Forelimb muscle (tissue), 1 donor: ENCODE measurements at regions not wholly inside any gene's neighbourhood (a gene's known extent, or its start where the extent isn't known, plus 50 kb on each side); places are given as distances from the start of the nearest gene placed in this dataset.

Experiments
- DNase-seq: peaks from one replicate; pipeline ENCODE4 v3.0.0-alpha.2; 2013; ENCODE audit warnings: low read depth

DNA sequence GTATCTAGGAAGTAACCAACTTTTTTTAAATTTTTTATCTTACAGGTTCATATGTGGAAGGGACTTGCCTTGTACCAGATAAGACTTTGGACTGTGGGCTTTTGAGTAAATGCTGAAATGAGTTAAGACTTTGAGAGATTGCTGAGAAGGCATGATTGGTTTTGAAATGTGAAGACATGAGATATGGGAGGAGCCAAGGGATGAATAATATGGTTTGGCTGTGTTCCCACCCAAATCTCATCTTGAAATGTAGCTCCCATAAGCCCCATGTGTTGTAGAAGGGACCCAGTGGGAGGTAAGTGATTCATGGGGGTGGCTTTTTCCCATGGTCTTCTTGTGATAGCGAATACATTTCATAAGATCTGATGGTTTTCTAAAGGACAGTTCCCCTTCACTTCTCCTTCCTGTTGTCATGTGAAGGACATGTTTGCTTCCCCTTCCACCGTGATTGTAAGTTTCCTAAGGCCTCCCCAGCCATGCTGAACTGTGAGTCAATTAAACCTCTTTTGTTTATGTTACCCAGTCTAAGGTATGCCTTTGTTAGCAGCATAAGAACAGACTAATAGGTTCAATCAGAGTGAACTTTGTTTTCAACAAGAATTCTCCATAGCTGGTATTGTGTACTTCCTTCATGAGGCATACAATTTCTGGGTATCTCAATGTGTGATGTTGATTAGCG lies 535.6 kb upstream of the MEF2C start:
- no peak for DNase-seq

DNA sequence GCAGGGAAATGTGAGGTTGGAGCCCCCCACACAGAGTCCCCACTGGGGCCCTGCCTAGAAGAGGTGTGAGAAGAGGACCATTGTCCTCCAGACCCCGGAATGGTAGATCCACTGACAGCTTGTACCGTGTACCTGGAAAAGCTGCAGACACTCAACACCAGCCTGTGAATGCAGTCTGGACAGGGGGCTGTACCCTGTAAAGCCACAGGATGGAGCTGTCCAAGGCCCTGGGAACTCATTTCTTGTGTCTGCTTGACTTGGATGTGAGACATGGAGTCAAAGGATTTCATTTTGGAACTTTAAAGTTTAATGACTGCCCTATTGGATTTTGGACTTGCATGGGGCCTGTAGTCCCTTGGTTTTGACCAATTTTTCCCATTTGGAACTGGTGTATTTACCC lies 535.0 kb upstream of the MEF2C start:
- DNase-seq: no peak

DNA sequence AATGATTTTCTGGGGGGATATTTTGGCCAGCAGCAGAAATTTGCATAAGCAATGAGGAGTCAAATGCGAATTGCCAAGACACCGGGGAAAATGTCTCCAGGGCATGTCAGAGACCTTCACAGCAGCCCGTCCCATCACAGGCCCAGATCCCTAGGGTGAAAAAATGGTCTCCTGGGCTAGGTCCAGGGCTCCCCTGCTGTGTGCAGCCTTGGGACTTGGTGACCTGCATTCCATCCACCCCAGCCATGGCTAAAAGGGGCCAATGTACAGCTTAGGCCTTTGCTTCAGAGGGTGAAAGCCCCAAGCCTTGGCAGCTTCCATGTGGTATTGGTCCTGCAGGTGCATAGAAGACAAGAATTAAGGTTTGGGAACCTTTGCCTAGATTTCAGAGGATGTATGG lies 534.5 kb upstream of the MEF2C start:
- DNase-seq: no peak

DNA sequence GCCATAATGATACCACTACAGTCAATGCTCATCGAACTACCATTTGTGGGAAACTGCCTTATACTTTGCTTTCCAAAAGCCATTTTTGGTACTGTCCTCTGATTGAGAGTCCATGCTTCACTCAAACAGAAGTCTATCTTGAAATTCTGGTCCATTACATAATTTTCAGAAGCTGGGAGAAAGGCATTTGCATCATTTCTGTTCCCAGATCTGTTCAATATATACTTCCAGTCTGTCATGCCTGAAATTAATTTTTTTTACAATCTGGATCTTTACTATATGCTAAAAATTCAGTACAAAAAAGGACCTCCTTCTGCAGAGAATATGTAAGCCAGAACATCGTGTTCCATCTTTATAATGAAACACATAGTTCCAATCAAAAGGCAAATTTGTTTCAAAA lies 528.9 kb upstream of the MEF2C start:
- DNase-seq: no peak

DNA sequence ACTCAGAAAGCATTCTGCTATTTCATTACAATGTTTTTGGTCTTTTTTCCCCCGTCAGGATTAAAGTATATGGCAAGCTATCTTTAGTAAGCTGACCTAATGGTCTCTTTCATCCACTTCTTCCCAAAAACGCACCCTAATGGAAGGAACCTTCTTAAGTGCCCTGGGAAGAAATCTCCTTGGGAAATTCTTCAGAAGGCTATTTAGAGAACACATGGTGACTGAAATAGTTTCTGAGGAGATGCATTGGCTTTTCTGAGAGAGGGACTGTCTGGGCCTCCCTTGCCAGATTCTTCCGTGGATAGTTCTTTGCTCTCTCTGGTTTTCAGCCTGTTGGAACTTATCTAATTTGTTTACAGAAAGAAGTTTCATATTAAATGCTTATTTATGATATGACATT lies 524.1 kb upstream of the MEF2C start:
- DNase-seq: no peak

DNA sequence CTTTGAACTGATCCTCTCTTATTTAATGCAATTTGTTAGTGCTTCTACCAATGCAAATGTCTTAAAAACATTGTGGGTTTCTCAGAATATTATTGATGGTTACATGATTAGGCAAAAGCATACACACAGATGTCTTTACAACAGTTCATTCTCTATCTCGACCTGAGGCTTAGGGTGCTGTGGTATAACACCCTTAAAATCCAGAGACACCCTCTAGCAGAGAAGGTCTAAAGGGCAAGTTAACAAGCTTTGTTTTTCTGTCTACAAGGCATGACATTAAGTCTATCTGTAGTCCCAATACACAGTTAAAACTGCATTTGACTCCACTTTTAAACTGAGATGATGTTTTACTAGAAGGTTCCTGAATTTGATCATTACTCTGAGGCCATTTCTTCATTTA lies 518.7 kb upstream of the MEF2C start:
- DNase-seq: no peak

DNA sequence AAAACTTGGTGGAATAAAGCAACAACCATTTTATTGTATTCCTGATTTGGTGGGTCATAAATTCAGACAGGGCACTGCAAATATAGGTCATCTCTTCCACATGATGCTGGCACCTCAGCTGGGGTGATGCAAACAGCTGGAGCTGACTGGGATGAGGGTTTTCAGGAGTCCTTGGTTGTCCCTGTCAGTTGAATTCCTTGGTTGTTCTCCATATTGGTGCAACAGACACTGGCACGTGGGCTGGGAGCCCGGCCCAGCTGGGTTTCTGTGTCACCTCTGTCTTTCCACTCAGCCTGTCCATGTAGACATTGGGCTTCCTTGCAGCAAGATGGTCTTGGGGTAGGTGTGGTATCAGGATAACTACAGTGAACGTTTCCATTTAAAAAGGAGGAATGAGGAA lies 518.0 kb upstream of the MEF2C start:
- DNase-seq: no peak

DNA sequence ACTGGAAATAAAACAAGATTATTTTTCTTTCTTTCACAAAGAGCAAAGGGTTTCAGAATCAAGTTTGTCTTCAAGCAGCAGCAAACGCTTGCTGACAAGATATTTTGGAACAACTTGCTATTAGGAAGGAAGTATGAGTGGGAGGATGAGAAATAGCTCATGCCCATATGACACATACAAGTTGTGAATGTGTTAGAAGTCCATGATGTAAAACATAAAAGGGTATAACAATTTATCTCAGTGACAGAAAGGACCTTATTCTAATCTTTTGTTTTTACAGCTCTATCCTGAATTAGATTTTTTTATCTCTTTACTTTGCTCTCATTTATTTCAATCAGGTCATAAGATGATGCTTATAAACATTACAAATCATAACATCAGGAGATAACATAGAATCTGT lies 516.6 kb upstream of the MEF2C start:
- no peak for DNase-seq

DNA sequence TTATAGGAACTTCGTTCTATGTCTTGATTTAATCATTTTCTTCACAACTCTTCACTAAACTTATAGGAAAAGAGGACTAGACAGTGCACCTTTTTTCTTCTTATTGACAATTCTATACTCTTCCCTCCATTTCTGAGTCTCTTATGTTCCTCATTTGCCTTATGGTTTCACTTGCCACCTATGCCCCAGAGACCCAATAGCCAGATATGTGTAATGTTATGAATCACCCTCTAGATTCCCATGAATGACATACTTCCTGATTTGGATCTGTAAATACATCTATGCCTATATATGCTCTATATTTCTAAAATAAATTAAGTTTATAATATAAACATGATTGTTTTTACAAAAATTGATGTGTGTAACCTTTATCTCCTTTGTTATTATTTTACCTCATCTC lies 514.1 kb upstream of the MEF2C start:
- DNase-seq: no peak

DNA sequence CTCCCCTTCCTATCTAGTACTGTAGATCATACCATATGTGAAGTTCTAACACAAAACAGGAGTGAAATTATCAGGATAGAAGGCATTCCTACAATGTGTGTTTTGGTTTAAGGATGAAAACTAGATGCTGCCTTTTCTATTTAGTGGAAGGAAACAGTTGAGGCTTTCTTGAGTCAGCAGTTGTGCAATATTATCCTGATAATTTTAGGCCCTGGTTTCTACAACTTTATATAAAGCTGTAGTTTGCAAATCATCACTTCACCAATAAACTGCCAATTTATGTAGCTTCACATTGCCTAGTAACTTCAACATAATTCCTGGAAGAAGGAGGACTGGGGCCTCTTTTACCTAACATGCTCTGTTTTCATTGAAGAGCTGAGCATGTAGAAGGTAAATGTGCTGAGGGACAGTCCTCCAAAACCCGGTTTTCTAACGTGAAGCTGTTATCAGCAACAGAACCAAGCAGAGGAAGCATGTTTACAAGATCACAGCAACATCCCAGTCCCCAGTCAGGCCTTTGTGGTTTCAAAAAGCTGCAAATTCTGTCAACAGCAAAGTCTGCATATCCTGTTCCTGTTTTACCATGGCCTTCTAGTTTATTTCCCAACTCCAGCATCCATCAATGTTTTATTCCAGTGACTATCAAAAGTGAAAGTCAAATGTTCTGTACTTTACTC lies 513.4 kb upstream of the MEF2C start:
- DNase-seq: peak; percentile 17

DNA sequence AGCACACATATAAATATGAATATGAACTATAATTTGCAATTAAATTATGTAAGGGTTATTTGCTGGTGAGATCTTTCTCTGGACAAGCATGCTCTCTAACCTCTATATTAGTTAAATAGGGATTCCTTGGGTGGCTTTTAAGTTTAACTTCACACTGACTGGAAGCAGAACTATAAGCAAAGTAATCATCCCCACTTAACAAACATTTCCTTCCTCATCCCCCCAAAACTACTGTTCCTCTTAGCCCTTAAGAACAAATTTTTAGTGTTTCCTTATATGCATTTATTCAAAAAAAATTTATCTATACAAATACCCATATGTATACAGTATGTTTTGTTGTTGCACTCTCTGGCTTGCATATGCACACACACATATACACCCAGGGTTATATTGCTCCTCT lies 512.1 kb upstream of the MEF2C start:
- no peak for DNase-seq

DNA sequence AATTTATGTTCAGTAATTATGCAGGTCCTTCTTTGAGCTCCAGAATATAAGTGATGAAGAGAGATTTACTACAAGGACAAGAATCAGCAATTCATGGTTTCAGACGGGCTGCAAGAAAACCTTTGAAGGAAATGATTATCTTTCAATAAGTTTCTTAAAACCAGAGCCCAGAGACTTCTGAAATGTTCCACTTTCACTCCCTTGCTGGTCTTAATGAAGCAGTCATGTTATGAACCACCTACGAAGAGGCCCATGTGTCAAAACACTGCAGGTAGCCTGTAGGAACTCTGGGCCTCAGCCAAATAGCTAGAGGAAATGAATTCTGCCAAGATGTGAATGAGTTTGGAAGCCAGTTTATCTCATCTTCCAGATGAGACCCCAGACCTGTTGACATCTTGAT lies 505.9 kb upstream of the MEF2C start:
- DNase-seq: no peak

DNA sequence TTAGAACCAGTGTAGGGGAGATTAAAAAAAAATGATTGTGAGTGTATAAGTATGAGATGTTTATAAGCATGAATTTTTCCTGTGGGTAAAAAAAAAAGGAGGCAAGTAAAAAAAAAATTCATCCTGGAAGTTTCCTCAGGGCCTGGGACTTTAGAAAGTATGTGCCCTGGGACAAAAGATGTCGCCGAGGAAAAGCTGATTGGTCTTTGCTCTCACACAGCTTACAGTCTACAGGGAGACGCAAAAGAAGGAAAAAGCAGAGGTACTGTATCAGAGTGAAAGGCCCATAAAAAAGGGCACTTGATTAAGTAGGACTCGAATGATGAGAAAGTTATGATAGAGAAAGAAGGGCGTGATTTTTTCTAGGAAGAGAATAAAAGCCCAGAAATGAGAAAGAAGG lies 501.4 kb upstream of the MEF2C start:
- DNase-seq: no peak

DNA sequence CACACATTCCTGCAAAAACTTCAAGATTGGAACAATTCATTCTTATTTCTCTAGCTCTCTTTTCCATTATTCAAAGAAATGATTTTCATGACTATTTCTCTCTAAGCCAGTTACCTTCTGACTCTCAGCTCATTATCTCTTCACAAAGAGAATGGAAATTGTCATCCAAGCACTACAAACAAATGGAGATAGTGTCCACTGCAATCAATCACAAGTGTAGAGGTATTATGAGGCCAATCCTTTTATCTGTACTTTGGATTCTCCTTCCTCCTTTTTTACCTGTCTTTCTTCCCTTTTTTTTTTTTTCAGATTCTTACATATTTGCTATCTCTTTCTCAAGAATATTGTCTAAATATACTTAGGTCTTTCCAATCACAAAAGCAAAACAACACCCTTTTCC lies 497.7 kb upstream of the MEF2C start:
- no peak for DNase-seq

DNA sequence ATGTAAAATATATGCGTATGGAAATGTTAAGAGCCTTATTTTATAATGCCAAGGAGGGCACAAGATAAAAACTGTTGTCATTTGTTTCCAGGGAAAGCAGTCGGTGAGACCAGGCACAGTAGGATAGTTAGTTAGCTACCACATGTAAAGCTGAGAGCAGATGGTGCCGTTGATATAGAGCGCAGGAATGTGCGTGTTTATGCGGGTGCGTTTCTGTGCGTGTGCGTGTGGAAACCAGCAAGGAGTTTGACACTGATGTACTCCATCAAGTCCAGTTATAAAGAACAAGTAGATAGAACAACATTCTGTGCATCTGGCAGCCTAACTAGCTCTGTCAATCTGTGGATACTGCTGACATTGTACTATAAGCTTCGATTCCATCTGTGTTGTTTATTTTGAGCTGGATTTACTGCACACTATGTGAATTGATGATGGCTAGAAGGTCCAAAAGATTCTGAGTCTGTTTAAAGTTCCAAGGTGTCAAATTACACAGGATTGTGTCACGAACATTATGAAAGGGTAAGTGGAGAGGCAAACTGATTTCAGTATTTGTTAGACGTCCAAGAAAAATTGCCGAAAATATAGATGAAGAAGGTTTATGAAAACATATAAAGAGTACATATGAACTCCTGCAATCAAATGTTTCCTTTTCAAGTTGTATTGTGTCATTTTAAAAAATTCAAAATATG lies 494.9 kb upstream of the MEF2C start:
- no peak for DNase-seq

DNA sequence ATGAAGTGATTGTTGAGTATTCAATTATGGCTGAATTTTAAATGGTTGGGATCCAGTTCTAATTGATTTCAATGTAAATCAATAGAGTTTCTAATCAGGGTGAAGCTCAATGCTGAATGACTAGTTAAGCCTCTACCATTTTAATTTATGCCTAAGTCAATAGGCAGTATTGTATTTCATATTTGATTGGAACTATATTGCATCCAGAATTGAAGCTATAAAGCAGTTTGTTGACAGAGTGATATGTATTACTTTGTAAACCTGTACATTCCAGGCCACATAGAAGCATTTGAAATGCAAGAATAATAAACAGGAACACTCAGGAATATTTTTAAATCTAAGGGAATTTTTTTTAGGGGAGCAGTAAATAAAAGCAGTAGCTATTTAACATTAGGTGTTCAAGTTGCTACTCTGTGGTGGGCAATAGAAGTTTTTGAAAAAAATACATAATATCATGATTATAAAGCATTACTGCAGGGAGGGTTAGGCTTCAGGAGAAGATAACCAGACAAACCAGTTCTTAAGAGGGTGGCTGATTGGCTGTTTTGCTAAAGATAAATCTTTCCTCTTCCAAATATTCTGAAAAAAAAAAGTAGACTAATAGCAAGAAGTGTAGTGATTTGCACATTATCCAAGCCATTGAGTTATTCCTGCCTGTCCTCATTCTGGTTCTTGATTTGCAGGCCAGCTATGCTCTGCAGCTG lies 492.0 kb upstream of the MEF2C start:
- DNase-seq: no peak

DNA sequence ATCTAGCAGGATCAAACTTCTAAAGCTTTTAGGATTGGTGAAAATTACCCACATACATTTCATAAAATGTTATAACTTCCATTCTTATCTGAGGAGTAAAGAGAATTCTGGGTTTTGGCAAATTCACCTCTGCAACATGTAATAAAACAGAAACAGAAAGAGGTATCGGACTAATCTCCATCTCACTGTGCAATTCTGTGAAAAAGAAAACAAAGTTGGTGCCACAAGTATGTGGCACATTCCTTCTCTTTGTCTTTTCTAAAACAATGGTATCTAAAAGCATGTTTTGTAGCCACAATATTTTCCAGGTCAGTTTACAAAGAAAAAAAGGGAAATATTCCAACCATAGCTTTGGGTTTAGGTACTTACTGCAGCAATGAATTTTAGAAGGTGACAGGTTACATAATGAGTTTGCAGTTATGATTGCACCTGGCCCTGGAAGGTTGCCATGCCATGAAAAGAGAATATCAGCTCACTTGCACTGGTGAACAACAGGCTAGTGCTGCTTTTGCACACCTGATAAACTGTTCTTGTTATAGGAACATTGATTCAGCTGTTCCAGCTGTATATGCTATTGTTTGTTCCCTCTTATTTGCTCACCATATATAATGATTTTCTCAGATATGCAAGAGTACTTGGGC lies 491.3 kb upstream of the MEF2C start:
- DNase-seq: no peak

DNA sequence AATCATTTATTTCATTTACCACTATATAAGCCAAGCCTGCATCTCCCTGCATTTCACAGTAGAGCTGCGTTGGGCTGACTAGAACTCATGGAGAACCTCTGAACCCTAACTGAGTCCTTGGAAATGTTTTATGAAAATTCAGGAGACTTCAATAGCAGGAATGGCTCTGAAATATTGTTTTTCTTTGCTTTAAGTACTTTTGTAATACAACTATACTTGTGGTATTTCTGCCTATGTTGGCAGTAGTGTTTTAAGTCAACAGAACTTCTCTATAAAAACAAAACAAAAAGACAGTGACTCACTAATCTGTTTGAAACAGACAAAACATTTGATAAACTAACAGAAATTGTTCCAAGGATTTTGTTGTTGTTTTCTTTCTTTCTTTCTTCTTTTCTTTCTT lies 489.2 kb upstream of the MEF2C start:
- no peak for DNase-seq

DNA sequence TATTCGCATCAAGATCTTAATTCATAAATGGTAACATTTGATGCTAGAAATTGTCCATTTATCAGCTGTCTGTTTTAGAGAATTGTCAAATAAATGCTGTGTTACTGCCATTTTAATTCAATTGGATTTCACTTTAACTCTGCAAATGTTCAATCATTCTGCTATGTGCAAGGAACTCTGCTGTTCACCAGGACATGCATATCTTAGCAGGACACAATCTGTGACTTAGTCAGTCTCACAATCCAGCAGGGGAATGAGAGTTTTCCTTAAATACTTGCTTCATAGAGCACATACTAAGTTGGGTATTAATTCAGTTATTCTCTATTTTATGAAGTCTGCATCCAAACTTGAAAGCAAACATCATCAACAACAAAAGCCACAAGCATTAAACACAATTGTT lies 488.7 kb upstream of the MEF2C start:
- no peak for DNase-seq

DNA sequence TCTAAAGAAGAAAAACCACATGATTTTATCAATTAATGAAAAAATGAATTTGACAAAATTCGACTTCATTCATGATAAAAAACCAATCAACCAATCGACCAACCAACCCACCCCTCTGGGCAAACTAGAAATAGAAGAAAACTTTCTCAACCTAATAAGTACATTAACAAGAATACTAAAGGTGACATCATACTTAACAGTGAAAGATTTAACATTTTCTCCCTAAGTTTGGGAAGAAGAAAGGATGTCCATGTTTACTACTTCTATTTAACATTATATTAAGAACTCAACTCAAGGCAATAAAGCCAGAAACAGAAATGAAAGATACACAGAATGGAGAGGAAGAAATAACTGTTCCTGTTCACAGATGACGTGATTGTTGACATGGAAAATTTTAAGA lies 476.1 kb upstream of the MEF2C start:
- no peak for DNase-seq

DNA sequence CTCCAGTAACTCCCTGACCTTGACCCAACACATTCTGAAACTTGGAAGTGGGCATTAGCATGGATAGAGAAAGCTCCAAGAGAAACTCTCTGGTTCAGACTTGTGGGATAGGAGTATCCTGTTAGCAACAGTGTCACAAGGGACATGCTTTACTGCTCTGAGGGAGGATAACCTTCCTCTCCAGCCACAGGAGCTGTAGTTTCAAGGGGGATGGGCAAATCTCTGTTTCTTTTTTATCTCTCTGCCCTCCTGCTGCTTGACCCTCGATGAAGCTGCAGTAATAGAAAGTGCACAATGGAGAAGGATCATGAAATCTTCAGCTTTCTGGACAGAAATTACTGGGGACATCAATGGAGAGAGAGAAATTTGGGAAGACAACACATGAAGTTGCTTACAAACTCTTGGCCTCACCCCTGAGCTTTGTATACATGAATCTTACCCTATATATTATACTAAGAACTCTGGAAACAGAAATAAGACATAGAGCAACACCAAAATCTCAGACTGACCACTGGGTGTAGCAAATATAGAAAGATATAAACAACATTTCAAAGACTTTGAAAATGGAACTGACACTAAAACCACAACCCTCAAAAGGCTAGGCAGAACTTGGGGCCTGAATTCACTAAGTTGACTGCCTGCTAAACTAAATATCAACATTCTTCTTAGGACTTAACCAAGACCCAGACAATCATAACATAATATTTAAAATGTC lies 471.0 kb upstream of the MEF2C start:
- no peak for DNase-seq

DNA sequence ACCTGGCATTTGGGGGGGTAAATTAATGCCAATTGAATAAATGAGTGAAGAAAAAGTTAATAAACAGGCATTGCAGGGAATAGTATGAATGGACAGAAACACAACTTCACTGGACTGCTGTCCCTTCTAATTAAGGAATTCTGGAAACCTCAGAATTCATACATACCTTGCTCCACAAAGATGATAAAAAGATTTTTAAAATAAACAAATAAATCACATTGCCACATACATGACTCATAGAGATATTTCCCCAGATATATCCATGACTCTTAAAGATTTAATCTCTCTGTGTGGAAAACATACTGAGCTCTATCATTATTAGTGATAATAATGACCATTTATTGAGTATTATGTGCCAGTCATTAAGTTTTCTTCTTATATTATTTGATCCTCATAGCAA lies 469.0 kb upstream of the MEF2C start:
- no peak for DNase-seq
